LNCAP (cell line): ENCODE measurements at regions not wholly inside any gene's neighbourhood (a gene's known extent, or its start where the extent isn't known, plus 50 kb on each side); places are given as distances from the start of the nearest gene placed in this dataset.

Experiments used
- CTCF ChIP-seq: fragments of 450-650 bp; IDR thresholded peaks from 2 replicates; pipeline ENCODE4 v1.5.1; 2017; ENCODE audit warnings: mild to moderate bottlenecking

GRCh38 chr10:118805146-118805545 is 50.4 kb upstream of the CACUL1 start:
- no peak for TF ChIP-seq CTCF

- no peak for TF ChIP-seq CTCF
Measured at GRCh38 chr10:118807512-118808305, 52.9 kb upstream of the CACUL1 start.

GRCh38 chr10:118808601-118809356 is 54.0 kb upstream of the CACUL1 start:
- TF ChIP-seq CTCF: no peak

- TF ChIP-seq CTCF: no peak
Measured at GRCh38 chr10:118809357-118810220, 54.8 kb upstream of the CACUL1 start.

- TF ChIP-seq CTCF: no peak
Measured at GRCh38 chr10:118810796-118811505, 56.2 kb upstream of the CACUL1 start.

- no peak for TF ChIP-seq CTCF
Measured at GRCh38 chr10:118811675-118812392, 57.1 kb upstream of the CACUL1 start.
